HG03060 (cell line): ENCODE measurements at regions not wholly inside any gene's neighbourhood (a gene's known extent, or its start where the extent isn't known, plus 50 kb on each side); places are given as distances from the start of the nearest gene placed in this dataset.
"Not testable (repeated sequence)": the region's sequence is repeated elsewhere in the genome, so short reads cannot be mapped to it uniquely, and the experiment has no call there.

Experiments used
- ATAC-seq: cut with Tn5 transposase; IDR thresholded peaks from one replicate; pipeline ENCODE4 v1.9.1; 2021; ENCODE audit warnings: low read depth, moderate number of reproducible peaks; ENCODE audit not compliant: unreplicated experiment

- ATAC-seq = not testable (repeated sequence)
These were observed 292.6 kb downstream of the RPIA start for GRCh38 chr2:88984079-88984478.

- ATAC-seq = not testable (repeated sequence)
These were observed 295.4 kb downstream of the RPIA start for GRCh38 chr2:88986721-88987330.

GRCh38 chr2:88988617-88989016, 297.1 kb downstream of the RPIA start:
- not testable (repeated sequence) for ATAC-seq

DNA sequence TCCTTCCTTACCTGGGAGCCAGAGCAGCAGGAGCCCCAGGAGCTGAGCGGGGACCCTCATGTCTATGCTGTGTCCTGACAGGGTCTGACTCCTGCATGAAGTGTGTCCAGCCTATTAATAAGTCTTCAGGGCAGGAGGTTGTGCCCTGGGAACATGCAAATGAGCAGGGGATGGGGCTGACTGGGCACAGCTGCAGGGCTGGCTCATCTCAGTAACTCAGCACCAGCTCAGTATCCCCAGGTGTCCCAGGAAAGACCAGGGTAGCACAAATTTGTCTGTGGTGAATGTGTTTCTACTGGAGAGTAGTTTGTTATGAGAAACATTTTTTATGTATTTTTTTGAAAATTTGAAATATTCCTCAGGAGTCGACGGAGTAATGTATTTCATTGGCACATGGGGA, 301.3 kb downstream of the RPIA start:
- not testable (repeated sequence) for ATAC-seq

DNA sequence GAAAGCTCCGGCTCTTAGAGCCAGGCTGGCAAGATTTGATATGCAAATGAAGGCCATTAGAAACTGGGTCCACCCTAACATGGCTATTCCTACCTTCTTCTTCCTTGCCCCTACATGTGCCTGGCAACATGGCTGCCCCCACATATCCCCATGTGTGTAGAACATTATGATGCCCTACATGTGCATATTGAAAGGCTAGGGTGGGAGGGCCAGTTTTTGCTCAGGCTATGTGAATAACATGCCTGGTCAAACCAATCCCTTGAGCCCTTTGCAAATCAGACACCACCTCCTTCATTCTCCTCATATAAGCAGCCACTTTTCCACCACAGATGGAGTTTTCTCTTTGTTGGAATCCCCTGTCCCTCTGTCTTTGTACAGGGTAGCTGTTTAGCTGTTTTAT, 303.4 kb downstream of the RPIA start:
- ATAC-seq = not testable (repeated sequence)

GRCh38 chr2:88996588-88996987, 305.1 kb downstream of the RPIA start:
- not testable (repeated sequence) for ATAC-seq

- no peak for ATAC-seq
These were observed 307.9 kb downstream of the RPIA start for GRCh38 chr2:88999365-88999764.

DNA sequence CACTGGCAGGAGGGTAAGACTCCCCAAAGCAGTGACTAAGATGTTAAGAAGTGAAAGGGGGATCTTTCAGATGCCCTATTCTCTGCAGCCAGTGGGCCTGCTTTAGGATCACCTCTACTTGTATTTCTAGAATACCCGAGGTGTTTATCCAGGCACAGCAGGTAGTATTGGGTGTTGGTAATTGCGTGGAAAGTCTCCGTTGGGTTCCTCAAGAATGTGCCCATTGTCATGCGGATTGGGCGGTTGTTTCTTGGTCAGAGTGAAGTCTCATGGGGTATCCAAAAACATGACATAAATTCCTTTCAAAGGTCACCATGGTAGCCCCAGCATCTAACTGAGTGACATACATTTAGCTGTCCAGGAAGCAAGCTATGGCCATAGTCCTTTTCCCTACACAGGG, 308.8 kb downstream of the RPIA start:
- no peak for ATAC-seq

DNA sequence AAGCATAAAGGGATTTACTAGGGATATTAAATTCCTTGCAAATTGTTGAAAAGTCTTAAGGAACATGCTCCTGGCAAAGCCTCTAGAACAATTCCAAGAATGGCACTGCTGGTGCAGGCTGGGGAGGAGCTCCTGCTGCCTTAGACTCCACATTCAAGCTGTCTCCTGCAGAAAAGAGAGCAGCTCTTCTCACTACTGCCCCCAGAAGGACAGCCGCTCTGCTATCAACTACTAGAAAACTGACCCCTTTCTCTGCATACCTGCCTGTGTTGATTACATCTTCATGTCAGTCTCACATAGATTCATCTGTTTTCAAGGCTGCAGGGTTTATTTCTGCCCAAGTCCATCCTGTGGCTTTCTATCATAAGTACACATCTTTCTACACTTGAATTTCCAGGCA, 312.8 kb downstream of the RPIA start:
- not testable (repeated sequence) for ATAC-seq

DNA sequence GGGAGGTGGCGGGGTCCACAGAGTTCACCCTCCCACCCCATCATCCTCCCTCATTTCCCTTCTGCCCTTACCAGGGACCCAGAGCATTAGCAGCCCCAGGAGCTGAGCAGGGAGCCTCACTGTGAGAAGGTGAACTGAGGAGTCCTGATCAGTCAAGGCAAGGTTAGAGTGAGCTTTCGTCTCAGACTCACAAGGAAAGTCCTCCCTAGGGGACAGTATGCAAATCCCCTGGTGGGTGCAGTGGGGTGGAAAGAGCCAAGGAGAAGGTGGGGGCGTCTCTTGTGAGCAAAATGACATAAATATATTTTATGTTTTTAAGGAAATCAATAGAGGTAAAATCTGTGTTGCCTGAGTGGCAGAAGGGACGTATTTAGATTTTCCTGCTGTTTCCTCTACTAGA, 329.1 kb downstream of the RPIA start:
- not testable (repeated sequence) for ATAC-seq

GRCh38 chr2:89026296-89026695, 334.8 kb downstream of the RPIA start:
- not testable (repeated sequence) for ATAC-seq

- not testable (repeated sequence) for ATAC-seq
These were observed 335.6 kb downstream of the RPIA start for GRCh38 chr2:89027115-89027514.

DNA sequence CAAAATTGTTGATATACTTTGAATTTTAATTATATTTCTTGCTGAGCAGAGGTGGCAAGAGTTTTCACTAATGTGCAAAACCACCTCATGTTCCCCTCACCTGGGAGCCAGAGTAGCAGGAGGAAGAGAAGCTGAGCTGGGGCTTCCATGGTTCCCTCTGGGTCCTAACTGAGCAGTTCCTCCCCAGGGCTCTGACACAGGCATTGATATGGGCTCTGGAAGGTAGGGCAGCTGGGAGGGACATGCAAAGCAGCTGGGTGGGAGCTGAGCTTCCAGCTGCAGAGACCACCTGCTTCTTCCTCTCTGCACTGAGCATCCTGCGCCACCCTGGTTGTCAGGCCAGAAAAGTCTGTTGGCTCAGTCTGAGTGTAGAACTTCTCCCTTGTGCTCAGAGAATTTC, 336.1 kb downstream of the RPIA start:
- ATAC-seq = not testable (repeated sequence)

- not testable (repeated sequence) for ATAC-seq
These were observed 337.8 kb downstream of the RPIA start for GRCh38 chr2:89029257-89029656.

- not testable (repeated sequence) for ATAC-seq
These were observed 356.9 kb downstream of the RPIA start for GRCh38 chr2:89048138-89049066.

GRCh38 chr2:89058616-89059015, 367.1 kb downstream of the RPIA start:
- ATAC-seq = not testable (repeated sequence)

GRCh38 chr2:89061174-89061573, 369.7 kb downstream of the RPIA start:
- not testable (repeated sequence) for ATAC-seq

GRCh38 chr2:89076771-89077170, 385.3 kb downstream of the RPIA start:
- ATAC-seq = not testable (repeated sequence)

GRCh38 chr2:89092911-89093310, 401.4 kb downstream of the RPIA start:
- not testable (repeated sequence) for ATAC-seq

GRCh38 chr2:89095060-89095459, 403.6 kb downstream of the RPIA start:
- not testable (repeated sequence) for ATAC-seq

GRCh38 chr2:89102587-89102986, 411.1 kb downstream of the RPIA start:
- ATAC-seq = not testable (repeated sequence)
